GM19328 (cell line): ENCODE measurements at regions not wholly inside any gene's neighbourhood (a gene's known extent, or its start where the extent isn't known, plus 50 kb on each side); places are given as distances from the start of the nearest gene placed in this dataset.

Source experiments
- ATAC-seq: cut with Tn5 transposase; IDR thresholded peaks from one replicate; pipeline ENCODE4 v1.9.1; 2021; ENCODE audit warnings: mild to moderate bottlenecking, moderate library complexity; ENCODE audit not compliant: unreplicated experiment

DNA sequence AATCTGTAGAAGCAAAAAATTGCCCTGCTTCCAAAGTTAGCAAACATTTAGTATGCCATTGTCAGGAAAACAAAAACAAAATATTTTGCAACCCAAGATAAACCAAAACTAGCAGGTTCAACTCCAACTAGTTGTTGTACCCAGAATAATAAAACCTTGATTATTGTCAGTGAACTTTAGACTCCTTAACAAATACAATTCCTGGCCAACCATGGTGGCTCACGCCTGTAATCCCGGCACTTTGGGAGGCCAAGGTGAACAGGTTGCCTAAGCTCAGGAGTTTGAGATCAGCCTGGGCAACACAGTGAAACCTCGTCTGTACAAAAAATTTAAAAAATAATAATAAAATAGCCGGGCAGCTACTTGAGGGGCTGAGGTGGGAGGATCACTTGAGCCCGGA is 53.6 kb upstream of the EPCAM start:
- no peak for ATAC-seq

DNA sequence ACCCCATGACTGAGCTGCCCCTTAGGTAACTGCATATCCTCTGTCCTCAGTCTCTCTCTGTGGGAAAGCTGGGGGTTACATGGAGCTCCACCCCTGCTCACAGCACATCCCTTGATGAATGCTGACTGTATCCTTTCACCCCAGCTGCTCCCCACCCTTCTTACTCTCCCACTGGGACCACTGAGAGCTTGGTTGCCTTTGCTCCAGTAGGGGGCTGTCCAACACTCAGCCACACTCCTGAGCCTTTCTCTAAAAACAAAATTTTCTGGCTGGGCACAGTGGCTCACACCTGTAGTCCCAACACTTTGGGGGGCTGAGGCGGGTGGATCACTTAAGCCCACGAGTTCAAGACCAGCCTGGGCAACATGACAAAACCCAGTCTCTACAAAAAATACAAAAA is 55.4 kb upstream of the EPCAM start:
- no peak for ATAC-seq

DNA sequence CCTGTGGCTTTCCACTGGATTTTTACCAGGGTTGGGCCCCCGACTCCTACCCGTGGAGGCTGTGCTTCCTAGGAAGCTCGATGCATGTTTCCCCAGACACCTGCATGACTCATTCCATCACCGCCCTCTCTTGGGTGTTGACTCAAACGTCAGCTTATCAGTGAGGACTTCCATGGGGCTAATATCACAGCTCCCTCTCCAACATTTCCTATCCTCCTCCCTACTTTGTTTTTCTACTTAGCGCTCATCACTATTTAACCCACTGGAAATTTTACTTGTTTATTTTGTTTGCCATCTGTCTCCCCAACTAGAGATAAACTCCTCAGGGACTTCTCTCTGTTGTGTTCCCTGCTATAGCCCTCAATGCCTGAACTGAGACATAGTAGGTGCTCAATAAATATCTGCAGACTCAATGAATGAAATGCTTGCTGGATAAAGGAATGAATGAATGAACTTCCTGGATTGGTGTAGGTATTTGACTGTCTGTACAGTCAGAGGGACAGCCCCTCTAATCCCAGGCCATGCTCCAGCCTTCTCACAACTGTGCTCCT is 55.9 kb upstream of the EPCAM start:
- no peak for ATAC-seq

DNA sequence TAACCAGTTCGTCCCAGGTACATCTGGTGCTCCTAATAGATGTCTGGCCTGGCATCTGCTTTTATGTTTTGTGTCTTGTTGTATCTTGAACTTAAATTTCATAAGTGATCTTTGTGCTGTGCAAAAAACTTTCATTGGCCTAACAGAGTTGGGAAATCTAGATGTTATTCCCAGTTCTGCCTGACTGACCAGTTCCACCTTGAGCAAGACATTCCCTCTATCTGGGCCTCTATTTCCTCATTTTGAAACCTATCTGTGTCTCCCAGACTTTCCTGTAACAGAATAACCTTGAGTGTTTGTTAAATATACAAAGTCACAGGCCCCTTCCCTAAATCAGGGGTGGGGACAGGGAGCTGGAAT is 56.6 kb upstream of the EPCAM start:
- ATAC-seq = no peak

DNA sequence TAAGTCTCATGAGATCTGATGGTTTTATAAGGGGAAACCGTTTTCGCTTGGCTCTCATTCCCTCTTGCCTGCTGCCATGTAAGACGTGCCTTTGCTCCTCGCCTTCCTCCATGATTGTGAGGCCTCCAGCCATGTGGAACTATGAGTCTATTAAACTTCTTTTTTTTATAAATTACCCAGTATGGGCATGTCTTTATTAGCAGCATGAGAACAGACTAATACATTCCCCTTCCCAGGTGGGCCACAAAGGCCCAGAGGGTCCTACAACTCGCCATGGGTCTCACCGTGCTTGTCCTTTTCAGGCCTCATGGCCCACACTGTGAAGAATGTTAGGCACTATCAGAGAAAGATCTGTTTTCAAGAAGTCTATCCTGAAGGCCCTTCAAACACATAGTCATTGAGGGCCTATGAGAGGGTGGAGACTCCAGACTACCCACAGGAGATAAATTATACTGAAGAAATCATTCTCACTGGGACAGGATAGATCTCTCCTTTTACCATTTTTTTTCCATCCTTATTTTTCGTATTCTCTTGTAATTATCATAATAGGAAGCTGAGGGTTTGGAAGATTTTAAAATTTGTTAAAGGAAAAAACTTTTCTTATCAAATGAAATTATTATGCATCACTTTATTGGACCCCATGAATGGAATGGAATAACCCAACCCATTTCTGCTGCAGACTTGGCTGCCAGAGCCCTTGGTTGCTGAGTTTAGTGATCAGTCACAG is 57.2 kb upstream of the EPCAM start:
- ATAC-seq = no peak

DNA sequence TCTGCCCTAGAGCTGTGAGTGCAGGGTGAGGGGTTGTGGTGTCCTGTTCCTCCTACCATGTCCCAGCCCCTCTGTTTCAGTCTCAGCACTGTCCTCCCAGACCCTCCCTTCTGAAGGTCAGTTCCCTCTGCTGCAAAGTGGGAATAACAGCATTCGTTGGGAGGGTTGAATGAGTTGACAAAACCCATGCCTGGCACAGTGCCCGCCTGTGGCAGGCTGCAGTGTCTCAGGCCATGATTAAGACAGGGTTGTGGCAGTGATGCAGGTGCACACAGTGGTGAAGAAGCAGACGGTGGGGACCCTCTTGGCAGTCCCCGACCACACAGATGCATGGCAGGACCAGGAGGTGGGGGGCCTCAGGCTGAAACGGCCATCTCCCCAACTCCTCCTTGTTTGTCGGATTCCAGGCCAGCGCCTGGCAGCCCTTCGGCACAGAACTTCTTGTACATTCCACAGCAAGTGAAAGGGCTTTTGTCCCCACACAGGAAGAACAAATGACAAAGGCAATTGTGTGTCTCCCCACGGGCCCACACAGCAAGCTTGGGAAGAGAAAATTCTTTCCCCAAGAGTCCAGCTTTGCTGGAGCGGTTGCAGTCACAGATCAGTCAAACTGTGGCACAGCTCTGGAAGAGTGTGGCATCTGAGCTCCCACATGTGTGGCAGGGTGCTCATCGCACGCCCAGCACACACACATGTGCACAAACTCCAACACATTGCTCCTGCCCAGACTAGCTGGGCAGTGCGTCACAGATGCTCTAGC is 58.1 kb upstream of the EPCAM start:
- ATAC-seq = peak; percentile 12

DNA sequence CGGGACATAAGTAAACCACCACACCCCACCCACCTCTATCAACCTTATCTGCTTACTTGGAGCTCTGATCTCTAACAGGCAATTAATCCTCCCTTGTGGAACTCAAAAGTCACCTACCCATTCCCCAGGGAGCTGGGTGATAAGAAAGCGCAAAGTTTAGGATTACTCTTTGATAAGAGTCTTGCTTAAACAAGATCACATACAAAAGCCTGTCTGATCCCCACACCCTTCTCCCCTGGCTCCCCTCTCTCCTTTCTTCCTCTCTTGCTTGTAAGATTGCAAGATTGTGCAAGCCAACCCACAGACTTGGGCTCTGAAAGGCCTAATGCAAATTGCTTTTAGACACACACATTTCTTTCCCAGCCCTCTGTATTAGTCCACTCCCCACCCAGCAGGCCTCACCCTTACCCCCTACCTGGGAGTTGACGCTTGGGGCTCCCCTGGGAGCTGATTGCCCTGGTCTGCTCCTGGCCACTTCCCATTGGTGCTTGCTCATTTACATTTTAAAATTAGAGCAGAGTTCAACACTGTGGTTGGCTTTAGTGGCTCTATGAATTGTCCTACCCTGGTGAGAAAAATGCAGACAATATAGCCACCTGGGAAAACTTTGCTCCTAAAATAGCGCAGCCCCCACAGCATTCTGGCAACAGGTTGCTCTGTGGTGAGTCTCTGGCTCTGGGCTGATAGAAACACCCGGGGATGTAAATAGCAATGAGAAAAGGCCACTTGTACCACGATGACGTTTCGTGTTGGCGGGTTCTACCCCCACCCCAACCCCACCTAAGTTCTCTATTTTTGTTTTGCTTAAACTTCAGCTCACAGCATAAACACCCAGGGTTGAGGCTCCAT is 58.9 kb upstream of the EPCAM start:
- ATAC-seq = peak; percentile 85

DNA sequence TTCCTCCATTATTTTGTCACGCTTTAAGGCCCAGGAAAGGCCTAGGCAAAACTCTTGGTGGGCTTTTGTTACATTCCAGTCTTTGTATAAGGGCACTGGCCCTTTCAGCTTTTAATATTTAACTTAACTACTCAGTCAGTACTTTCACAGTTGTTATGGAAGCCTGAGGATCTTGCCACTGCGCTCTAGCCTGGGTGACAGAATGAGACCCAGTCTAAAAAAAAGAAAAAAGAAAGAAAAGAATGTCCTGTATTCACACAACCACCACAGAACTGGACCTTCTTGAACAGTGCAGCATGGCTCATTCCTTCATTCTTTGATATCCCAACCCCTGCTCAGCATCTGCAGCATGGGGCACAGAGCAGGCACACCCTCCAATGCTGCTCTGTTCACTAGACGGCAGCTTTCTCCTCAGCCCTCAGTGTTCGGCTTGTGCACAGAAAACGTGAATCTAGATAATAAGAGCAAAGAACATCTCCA is 59.6 kb upstream of the EPCAM start:
- ATAC-seq = no peak

DNA sequence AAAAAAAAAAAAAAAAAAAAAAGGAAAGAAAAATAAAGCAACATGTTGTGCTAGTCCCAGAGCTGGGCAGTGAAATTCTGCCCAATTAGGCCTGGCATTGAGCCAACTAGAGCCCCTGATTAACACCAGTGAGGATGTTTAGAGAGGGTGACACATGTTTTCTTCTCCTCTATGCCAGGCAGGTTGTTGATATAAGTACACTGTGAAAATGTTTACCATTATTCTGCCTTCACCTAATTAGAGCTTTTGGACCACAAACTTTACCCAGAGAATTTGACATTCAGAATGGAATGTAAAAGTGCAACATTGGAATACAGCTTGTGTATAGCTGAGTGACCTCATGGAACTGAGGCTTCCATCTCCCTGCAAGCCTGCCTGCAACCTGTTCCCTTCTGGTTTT is 62.0 kb upstream of the EPCAM start:
- no peak for ATAC-seq

DNA sequence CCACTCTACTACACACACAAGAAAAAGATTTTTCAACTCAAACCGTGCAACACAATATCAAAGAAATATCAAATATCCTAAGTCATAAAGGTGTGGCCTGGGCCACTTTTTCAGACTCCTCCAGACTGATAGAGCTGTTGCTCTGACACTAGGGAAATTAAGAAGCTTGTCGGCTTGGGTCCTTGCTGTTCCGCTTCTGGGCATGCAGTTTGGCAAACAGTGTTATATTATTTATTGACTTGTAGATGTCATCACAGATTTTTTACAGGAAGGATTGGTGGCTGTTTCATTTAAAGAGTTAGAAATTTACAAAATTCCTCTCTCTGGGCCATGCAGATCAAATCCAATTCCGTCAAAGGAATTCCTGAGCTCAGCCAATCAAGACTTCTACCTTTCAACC is 64.5 kb upstream of the EPCAM start:
- no peak for ATAC-seq

DNA sequence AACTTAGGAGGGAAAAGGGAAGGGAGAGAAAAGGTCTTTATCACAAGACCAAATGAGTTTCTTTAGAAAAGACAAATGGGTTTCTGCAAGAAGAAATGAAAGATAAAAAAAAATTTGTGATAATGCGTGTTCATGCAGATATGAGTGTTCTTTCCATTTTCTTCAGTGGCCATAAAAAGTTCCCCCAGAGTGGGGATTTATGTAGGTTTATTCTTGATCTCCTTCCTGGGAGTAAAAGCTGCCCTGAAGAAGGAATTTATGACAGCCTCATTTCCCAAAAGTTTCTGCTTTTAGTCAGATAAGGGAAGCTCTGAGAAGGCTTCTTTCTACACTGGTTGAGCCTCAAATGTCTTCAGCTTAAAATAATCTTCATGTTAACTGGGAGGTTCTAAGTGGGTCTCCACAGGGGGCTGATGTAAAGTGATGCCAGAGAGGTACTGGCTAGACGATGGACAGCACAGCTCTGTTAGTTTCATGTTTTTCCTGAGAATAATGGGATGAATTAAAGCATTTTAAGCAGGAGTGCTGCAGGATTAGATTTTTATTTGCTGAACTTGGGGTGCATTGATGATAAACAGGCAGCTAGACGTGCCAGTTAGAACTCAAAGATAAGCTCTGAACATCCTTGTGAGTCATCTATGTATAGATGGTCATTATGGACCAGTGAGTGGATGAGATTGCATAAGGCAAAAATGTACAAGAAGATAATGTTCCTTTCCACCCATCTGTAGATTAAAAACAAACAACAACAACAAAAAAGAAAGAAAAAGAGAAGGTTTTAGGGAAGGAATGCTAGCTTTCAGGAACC is 65.6 kb upstream of the EPCAM start:
- ATAC-seq = no peak

DNA sequence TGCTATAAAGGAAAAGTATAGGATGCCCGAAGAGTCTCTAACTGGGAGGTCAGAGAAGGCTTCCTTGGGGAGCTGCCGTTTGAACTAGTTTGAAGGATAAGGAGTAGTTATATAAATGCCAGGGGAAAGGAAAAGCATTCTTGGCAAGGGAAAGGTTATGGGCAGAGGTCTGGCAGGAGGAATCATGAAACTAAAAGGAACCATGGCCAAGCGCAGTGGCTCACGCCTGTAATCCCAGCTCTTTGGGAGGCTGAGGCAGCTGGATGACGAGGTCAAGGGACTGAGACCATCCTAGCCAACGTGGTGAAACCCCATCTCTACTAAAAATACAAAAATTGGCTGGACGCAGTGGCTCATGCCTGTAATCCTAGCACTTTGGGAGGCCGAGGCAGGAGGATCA is 66.8 kb upstream of the EPCAM start:
- no peak for ATAC-seq

DNA sequence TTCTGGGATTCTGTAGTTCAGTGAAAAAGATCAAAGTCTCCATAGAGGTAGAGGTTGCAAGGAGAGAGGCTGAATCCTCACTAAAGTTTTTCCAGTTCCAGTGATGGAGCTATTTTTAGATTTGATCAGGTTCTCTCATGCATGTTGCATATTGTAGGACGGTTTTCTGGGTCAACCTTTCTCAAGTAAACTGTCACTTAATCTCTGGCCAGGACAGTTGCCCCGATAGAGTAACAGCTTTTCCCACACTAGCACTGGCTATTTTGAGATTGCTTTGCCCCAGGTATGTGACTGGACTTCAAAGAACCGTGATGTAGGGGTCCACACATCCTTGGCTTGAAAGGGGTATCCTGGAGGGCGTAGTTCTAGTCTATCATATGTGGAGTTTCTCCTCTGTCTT is 67.4 kb upstream of the EPCAM start:
- no peak for ATAC-seq

DNA sequence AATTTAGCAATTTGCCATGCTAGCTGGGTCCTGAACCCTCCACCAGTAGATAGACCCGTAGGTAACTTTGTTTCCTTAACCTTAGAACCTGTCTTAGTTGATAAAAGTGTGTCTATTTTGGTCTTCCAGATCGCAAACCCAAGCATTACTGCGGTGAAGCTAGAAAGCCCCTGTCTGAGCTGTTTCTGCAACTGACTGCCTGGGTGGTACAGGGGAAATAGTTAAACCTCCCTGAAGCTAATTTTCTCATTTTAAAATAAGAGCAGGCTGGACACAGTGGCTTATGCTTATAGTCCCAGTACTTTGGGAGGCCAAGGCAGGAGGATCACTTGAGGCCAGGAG is 67.9 kb upstream of the EPCAM start:
- ATAC-seq = peak; percentile 50

DNA sequence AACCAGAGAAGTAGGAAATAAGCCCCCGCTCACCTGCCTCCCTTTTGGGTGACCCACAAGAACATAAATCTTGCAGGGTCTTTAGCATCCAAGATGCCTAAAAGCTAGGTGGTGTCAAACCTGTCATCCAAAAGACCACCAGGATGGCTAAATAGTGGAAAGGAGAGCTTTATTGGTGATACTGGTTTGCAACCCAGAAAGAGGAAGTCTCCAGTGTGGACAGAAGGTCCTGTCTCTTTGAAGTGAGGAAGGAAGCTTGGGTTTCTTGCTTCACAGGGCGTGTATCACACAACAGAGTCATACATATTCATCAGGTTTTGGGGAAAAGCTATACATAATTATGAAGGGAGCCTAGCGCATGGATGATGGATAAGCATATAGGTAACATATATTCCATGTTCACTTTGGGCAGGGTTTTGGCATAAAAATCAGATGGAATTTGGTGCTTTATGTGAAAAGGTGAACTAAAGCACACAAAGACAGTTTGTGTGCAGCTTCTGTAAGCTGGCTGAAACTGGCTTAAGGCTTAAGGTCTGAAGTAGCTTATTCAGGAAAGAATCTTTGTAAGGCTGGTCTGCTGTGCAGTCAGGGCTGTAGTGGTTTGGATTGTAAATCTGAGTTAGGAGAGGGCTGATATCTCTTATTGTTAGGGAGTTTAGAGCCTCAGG is 68.4 kb upstream of the EPCAM start:
- ATAC-seq = peak; percentile 65

DNA sequence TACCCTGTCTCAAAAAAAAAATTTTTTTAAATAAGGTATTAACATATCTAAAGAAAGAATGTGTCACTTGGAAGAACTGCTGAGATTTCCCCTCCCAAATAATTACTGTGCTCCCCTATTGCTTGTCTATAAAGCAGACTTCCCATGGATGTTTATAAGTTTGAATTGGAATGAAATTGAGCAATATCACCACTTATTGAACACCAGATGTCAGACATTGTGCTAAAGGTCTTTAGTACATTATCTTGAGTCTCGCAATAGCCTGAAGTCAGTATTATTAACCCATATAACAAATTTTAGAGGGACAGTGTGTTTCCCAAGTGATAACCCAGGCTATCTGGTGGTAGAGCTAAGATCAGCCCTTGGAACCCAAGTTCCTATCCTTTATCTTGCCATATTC is 69.0 kb upstream of the EPCAM start:
- ATAC-seq = no peak

DNA sequence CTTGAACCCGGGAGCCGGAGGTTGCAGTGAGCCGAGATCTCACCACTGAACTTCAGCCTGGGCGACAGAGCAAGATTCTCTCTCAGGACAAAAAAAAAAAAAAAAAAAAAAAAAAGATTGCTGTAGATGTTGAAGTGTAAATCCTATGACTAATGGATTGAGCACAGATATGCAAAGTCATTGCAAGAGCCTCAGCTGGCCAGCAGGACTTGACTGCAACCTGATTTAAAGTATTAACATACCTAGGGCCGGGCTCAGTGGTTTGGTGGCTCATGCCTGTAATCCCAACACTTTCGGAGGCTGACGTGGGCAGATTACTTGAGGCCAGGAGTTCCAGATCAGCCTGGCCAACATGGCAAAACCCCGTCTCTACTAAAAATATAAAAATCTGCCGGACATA is 69.6 kb upstream of the EPCAM start:
- no peak for ATAC-seq

DNA sequence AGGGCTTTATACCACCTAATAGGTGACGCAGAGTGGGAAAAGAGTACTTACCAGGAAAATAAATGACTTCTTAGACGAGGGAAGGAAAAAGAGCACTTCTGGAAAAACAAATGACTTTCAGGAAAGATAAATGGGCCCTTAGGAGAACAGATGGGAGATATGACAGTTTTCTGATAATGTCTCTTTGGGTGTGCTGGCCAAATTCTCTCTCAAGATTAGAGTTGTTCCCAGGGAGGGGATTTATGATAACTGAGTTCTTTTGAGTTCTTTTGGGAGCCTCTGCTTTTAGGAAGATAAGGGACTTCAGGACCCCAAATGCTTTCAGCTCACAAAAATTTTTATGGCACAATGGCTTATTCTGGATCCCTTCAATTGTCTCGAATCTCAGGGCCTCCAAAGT is 70.3 kb upstream of the EPCAM start:
- ATAC-seq = no peak

DNA sequence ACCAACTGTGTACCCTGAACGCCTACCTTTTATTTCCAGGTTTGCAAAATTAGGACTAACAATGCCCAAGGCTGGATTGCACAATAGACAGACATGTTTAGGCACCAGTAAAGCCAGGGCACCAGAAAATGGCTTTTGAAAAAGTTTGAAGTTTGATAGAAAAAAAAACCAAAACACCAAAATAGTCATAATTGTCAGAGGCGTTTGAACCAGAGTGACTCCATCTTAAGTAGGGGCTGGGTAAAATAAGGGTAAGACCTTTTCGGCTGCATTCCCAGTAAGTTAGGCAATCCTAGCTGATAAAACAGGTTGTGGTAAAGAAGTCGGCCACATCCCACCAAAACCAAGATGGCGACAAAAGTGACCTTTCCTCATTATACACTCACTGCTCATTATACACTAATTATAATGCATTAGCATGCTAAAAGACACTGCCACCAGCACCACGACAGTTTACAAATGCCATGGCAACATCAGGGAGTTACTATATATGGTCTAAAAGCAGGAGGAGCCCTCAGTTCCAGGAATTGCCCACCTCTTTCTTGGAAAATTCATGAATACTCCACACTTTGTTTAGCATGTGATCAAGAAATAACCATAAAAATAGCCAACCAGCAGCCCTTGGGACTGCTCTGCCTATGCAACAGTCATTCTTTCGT is 71.2 kb upstream of the EPCAM start:
- ATAC-seq = no peak
